Endodermal cell (in vitro differentiated cells): ENCODE measurements at regions not wholly inside any gene's neighbourhood (a gene's known extent, or its start where the extent isn't known, plus 50 kb on each side); places are given as distances from the start of the nearest gene placed in this dataset.
"Not testable (repeated sequence)": the region's sequence is repeated elsewhere in the genome, so short reads cannot be mapped to it uniquely, and the experiment has no call there.

ENCODE experiments used
- DNase-seq: peaks from one replicate; pipeline ENCODE4 v3.0.0-alpha.2; 2017
- H3K27ac ChIP-seq: 2 replicates; pipeline ENCODE4 v1.5.1; 2013; ENCODE audit warnings: mild to moderate bottlenecking, low read depth, low read length, moderate library complexity
- H3K27me3 ChIP-seq: 2 replicates; pipeline ENCODE4 v1.6.1; 2013; ENCODE audit warnings: mild to moderate bottlenecking, low read length, moderate library complexity; ENCODE audit not compliant: insufficient read depth, control insufficient read depth, poor library complexity, severe bottlenecking
- H3K36me3 ChIP-seq: 2 replicates; pipeline ENCODE4 v1.7.0; 2013; ENCODE audit warnings: mild to moderate bottlenecking, low read length, moderate library complexity; ENCODE audit not compliant: control insufficient read depth, insufficient read depth
- H3K4me1 ChIP-seq: one replicate; pipeline ENCODE4 v1.7.0; 2013; ENCODE audit warnings: low read length; ENCODE audit not compliant: control insufficient read depth, insufficient read depth
- H3K4me3 ChIP-seq: 2 replicates; pipeline ENCODE4 v1.5.1; 2013; ENCODE audit warnings: mild to moderate bottlenecking, low read length, moderate library complexity
- H3K9ac ChIP-seq: 2 replicates; pipeline ENCODE4 v1.6.1; 2013; ENCODE audit warnings: mild to moderate bottlenecking, low read length, moderate library complexity; ENCODE audit not compliant: poor library complexity, severe bottlenecking; ENCODE audit errors: extremely low read depth
- H3K9me3 ChIP-seq: 2 replicates; pipeline ENCODE4 v1.6.1; 2013; ENCODE audit warnings: mild to moderate bottlenecking, low read length, moderate library complexity; ENCODE audit not compliant: control insufficient read depth
- H3K27ac Mint-ChIP-seq: 2 replicates; pipeline ENCODE4 v1.8.0; 2020; ENCODE audit warnings: mixed read lengths
- H3K27me3 Mint-ChIP-seq: 2 replicates; pipeline ENCODE4 v1.8.0; 2021; ENCODE audit warnings: mild to moderate bottlenecking, mixed read lengths; ENCODE audit not compliant: insufficient read depth
- H3K36me3 Mint-ChIP-seq: 2 replicates; pipeline ENCODE4 v1.8.0; 2020; ENCODE audit warnings: low read depth, mixed read lengths
- H3K4me1 Mint-ChIP-seq: 2 replicates; pipeline ENCODE4 v1.8.0; 2020; ENCODE audit warnings: mixed read lengths
- H3K4me3 Mint-ChIP-seq: 2 replicates; pipeline ENCODE4 v1.8.0; 2020; ENCODE audit warnings: mild to moderate bottlenecking, moderate library complexity, mixed read lengths
- H3K9me3 Mint-ChIP-seq: 2 replicates; pipeline ENCODE4 v1.8.0; 2020; ENCODE audit warnings: mild to moderate bottlenecking, mixed read lengths
- CTCF ChIP-seq: fragments of 200-600 bp; sonication (generic); conservative IDR thresholded peaks from 2 replicates; pipeline ENCODE4 v1.5.0; 2021; ENCODE audit warnings: antibody characterized with exemption, mild to moderate bottlenecking
- WGBS, 2 experiments: methylation state at CpG; one replicate each; pipeline versions ENCODE4 v1.1.5 to v1.1.7; 2013; ENCODE audit warnings: missing lambda C conversion rate in 2 of 2, mixed read lengths in 1 of 2; ENCODE audit not compliant: insufficient coverage in 1 of 2, insufficient read length in 1 of 2; 5-methylcytosine and 5-hydroxymethylcytosine counted together

DNA sequence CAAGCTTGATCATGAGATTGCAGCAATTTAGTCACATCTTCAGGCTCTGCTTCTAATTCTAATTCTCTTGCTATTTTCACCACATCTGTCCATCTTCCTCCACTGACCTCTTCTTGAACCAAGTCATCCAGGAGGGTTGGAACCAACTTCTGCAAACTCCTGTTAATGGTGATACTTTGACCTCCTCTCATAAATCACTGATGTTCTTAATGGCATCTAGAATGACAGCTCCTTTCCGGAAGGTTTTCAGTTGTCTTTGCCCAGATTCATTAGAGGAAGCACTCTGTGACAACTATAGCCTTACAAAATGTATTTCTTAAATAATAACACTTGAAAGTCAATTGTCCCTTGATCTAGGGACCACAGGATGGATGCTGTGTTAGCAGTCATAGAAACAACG is 136.2 kb downstream of the IGLL1 start:
- not testable (repeated sequence) for H3K36me3 ChIP-seq, H3K27me3 ChIP-seq, H3K27ac ChIP-seq, H3K4me1 ChIP-seq, H3K36me3 Mint-ChIP-seq, H3K9me3 ChIP-seq, H3K27ac Mint-ChIP-seq, H3K4me1 Mint-ChIP-seq, H3K4me3 Mint-ChIP-seq, H3K9ac ChIP-seq, H3K4me3 ChIP-seq, DNase-seq
- peaks cover 24% of the 10 kb centered on the region for H3K9me3 Mint-ChIP-seq
- H3K27me3 Mint-ChIP-seq = peaks cover 18% of the 10 kb centered on the region
- 80 to 100% methylated on average over 1 of the region's 2 CpGs for WGBS, 2 experiments

DNA sequence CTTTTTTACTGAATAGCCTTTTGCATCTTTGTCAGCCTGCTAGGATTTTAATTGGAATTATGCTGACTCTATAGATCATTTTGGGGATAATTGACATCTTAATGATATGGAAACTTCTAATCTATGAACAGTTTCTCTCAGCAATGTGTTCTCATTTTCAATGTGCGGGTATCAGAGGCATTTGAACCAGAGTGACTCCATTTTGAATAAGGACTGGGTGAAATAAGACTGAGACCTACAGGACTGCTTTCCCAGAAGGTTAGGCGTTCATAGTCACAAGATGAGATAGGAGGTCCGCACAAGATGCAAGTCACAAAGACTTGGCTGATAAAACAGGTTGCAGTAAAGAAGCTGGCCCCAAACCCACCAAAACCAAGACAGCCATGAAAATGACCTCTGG is 140.5 kb downstream of the IGLL1 start:
- not testable (repeated sequence) for H3K36me3 Mint-ChIP-seq, H3K4me3 Mint-ChIP-seq, H3K27ac ChIP-seq, H3K9ac ChIP-seq, H3K27me3 ChIP-seq, H3K9me3 ChIP-seq, H3K9me3 Mint-ChIP-seq, H3K36me3 ChIP-seq, H3K4me1 ChIP-seq, H3K4me3 ChIP-seq, H3K27ac Mint-ChIP-seq, DNase-seq, H3K4me1 Mint-ChIP-seq
- 84 to 100% methylated on average over 1 to 3 of the region's 3 CpGs for WGBS, 2 experiments
- H3K27me3 Mint-ChIP-seq = peaks cover 18% of the 10 kb centered on the region

DNA sequence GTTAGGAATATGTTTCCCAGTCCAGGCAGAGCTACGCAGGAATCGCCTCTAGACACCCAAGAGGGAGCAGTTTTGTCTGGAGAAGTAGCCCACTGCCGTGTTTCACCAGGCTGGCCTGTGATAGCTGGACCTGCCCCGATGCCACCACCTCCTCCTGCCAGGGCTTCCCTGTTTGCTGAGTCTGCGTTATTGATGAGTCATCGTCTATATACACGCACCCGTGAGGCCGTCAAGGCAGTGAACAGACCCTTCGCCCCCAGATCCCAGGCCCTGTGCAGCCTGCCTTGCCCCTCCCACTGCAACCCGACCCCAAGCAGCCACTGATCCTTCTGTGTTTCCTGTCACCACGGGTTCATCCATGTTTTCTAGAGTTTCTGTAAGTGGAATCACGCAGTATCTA is 141.9 kb downstream of the IGLL1 start:
- no peaks in the 10 kb centered on the region for H3K9me3 ChIP-seq
- no peaks in the 10 kb centered on the region for H3K27me3 ChIP-seq
- Mint-ChIP-seq H3K4me1 (peaks cover 7% of the 10 kb centered on the region), H3K27ac (no peak overlapping the region), H3K9me3 (peaks cover 4% of the 10 kb centered on the region), H3K36me3 (no peaks in the 10 kb centered on the region), H3K4me3 (no peak overlapping the region), H3K27me3 (peaks cover 21% of the 10 kb centered on the region)
- H3K4me1 ChIP-seq = no peaks in the 10 kb centered on the region
- H3K36me3 ChIP-seq = no peaks in the 10 kb centered on the region
- H3K4me3 ChIP-seq = no peak overlapping the region
- no peak for DNase-seq
- no peak for TF ChIP-seq CTCF
- 82 to 90% methylated on average over 12 to 13 of the region's 13 CpGs for WGBS, 2 experiments
- no peak overlapping the region for H3K27ac ChIP-seq
- H3K9ac ChIP-seq = no peak overlapping the region

- Histone ChIP-seq H3K36me3 (no peaks in the 10 kb centered on the region), H3K9me3 (no peaks in the 10 kb centered on the region), H3K4me1 (no peaks in the 10 kb centered on the region), H3K27ac (no peak overlapping the region), H3K9ac (no peak overlapping the region), H3K4me3 (no peak overlapping the region), H3K27me3 (no peaks in the 10 kb centered on the region)
- Mint-ChIP-seq H3K27me3 (peaks cover 21% of the 10 kb centered on the region), H3K9me3 (peaks cover 4% of the 10 kb centered on the region), H3K36me3 (no peaks in the 10 kb centered on the region), H3K4me1 (peaks cover 11% of the 10 kb centered on the region), H3K4me3 (no peak overlapping the region), H3K27ac (no peak overlapping the region)
- 94 to 95% methylated on average over 12 to 16 of the region's 16 CpGs for WGBS, 2 experiments
- DNase-seq = no peak
- TF ChIP-seq CTCF = no peak
These were observed 142.3 kb downstream of the IGLL1 start for GRCh38 chr22:23437779-23438178.

DNA sequence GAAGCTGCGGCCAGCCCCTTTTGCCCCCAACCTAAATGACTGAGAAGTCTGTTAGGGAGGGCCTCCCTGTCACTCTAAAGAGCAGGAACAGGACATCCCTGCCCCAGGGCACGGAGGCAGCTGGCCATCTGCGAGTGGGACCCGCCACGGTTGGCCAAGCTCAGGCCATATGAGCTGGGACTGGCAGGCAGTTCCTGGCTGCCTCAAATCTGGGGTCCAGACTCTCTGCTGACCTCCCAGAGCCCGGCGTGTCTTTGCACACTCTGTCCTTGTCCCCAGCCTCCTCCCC is 143.0 kb downstream of the IGLL1 start:
- WGBS, 2 experiments = 95% methylated on average over 7 of the region's 7 CpGs; no CpG with 5 or more reads in 1 of the 2 experiments
- H3K36me3 Mint-ChIP-seq, H3K9ac ChIP-seq, DNase-seq, H3K27ac Mint-ChIP-seq, H3K9me3 ChIP-seq, H3K27me3 ChIP-seq, H3K4me3 ChIP-seq, H3K4me3 Mint-ChIP-seq, H3K27ac ChIP-seq, H3K4me1 ChIP-seq, H3K9me3 Mint-ChIP-seq, H3K36me3 ChIP-seq: not testable (repeated sequence)
- Mint-ChIP-seq H3K27me3 (peaks cover 17% of the 10 kb centered on the region), H3K4me1 (peaks cover 11% of the 10 kb centered on the region)

GRCh38 chr22:23436354-23437106 is 143.6 kb downstream of the IGLL1 start:
- not testable (repeated sequence) for H3K9ac ChIP-seq, H3K4me1 ChIP-seq, H3K36me3 Mint-ChIP-seq, H3K9me3 Mint-ChIP-seq, H3K27ac ChIP-seq, H3K27ac Mint-ChIP-seq, H3K36me3 ChIP-seq, DNase-seq, H3K4me3 ChIP-seq, H3K9me3 ChIP-seq, H3K4me3 Mint-ChIP-seq, H3K27me3 ChIP-seq
- peaks cover 15% of the 10 kb centered on the region for H3K4me1 Mint-ChIP-seq
- H3K27me3 Mint-ChIP-seq = peaks cover 12% of the 10 kb centered on the region
- 93 to 95% methylated on average over 3 to 23 of the region's 23 CpGs for WGBS, 2 experiments
